Endothelial cell of umbilical vein (primary cell): ENCODE measurements at regions not wholly inside any gene's neighbourhood (a gene's known extent, or its start where the extent isn't known, plus 50 kb on each side); places are given as distances from the start of the nearest gene placed in this dataset.

Source experiments
- BruUV-seq: library from RNA; stranded (reverse); fragments of 400-500 nt; replicated peaks from 2 replicates; lab custom pipeline; 2021; lab: Mats Ljungman, UMichigan
- CTCF ChIA-PET: fragments of 300-600, 350-600 bp; sonication (Branson Sonifier 250); formaldehyde crosslinking; loops from one replicate; lab custom pipeline; 2021; ENCODE audit warnings: antibody characterized with exemption, inconsistent platforms; lab: Charles Lee
- POLR2A ChIA-PET: fragments of 300-600, 350-600 bp; sonication (Branson Sonifier 250); formaldehyde crosslinking; loops from one replicate; lab custom pipeline; 2021; ENCODE audit warnings: antibody characterized with exemption, inconsistent platforms; lab: Charles Lee
- DNase-seq: peaks from one replicate; pipeline ENCODE4 v3.0.0-alpha.2; 2011; ENCODE audit warnings: low read depth, low spot score
- FAIRE-seq: peaks from 2 replicates; lab custom pipeline; 2011; peaks lifted over from hg19 to GRCh38; lab: Jason Lieb, UNC
- H2AFZ ChIP-seq: 2 replicates; pipeline ENCODE4 v1.6.0; 2012; ENCODE audit warnings: low read depth, low read length, control low read depth, inconsistent platforms
- H3K27ac ChIP-seq: 2 replicates; pipeline ENCODE4 v1.5.1; 2011; ENCODE audit warnings: low read depth, mild to moderate bottlenecking, control low read depth, low read length, moderate library complexity; ENCODE audit not compliant: insufficient read depth
- H3K27me3 ChIP-seq, 2 experiments: 2 replicates each; pipeline versions ENCODE4 v1.6.0 to v1.6.1; 2011; ENCODE audit warnings: low read length in 2 of 2, mixed read lengths in 1 of 2; ENCODE audit not compliant: control insufficient read depth in 2 of 2, insufficient read depth in 2 of 2
- H3K36me3 ChIP-seq, 2 experiments: 2 replicates in 1 of 2; 3 replicates in 1 of 2; pipeline ENCODE4 v1.5.1; 2011; ENCODE audit warnings: low read length in 2 of 2, mild to moderate bottlenecking in 1 of 2, moderate library complexity in 1 of 2; ENCODE audit not compliant: control insufficient read depth in 2 of 2, insufficient read depth in 2 of 2; ENCODE audit errors: extremely low read depth in 1 of 2
- H3K4me1 ChIP-seq: 3 replicates; pipeline ENCODE4 v1.5.1; 2011; ENCODE audit warnings: mild to moderate bottlenecking, low read length; ENCODE audit not compliant: control insufficient read depth, insufficient read depth; ENCODE audit errors: extremely low read depth
- H3K4me2 ChIP-seq: 2 replicates; pipeline ENCODE4 v1.6.1; 2011; ENCODE audit warnings: low read length, control low read depth, mixed read lengths; ENCODE audit not compliant: insufficient read depth
- H3K4me3 ChIP-seq, 3 experiments: fragments of 200-600 bp in 1 of 3; sonication (generic), shearing (Covaris generic) in 1 of 3; replicated peaks in 1 of 3; 2 replicates each; pipeline ENCODE4 v1.5.1; 2011 to 2016; ENCODE audit warnings: control low read depth in 3 of 3, low read length in 3 of 3, mild to moderate bottlenecking in 2 of 3, inconsistent platforms in 1 of 3, low read depth in 1 of 3, moderate library complexity in 1 of 3; ENCODE audit not compliant: insufficient read depth in 1 of 3
- H3K79me2 ChIP-seq: 2 replicates; pipeline ENCODE4 v1.6.0; 2012; ENCODE audit warnings: low read length, inconsistent platforms; ENCODE audit not compliant: control insufficient read depth, insufficient read depth
- H3K9ac ChIP-seq: replicated peaks from 2 replicates; pipeline ENCODE3; 2011; ENCODE audit warnings: low read length, control low read depth; ENCODE audit not compliant: insufficient read depth; ENCODE audit errors: extremely low read depth
- H3K9me1 ChIP-seq: replicated peaks from 3 replicates; pipeline ENCODE4 v1.6.0; 2011; ENCODE audit warnings: mild to moderate bottlenecking, low read length; ENCODE audit not compliant: control insufficient read depth, insufficient read depth; ENCODE audit errors: extremely low read depth
- H3K9me3 ChIP-seq: replicated peaks from 2 replicates; pipeline ENCODE4 v1.5.1; 2012; ENCODE audit warnings: low read length, inconsistent platforms; ENCODE audit not compliant: control insufficient read depth, insufficient read depth
- H4K20me1 ChIP-seq: replicated peaks from 2 replicates; pipeline ENCODE3; 2011; ENCODE audit warnings: mild to moderate bottlenecking, low read length; ENCODE audit not compliant: control insufficient read depth, insufficient read depth; ENCODE audit errors: extremely low read depth
- EZH2 ChIP-seq: IDR thresholded peaks from 2 replicates; pipeline ENCODE4 v1.6.1; 2012; ENCODE audit warnings: borderline replicate concordance, low read depth, mild to moderate bottlenecking, moderate library complexity, low read length, inconsistent platforms; ENCODE audit not compliant: severe bottlenecking
- FOS ChIP-seq: IDR thresholded peaks from 2 replicates; pipeline ENCODE4 v1.6.1; 2011; ENCODE audit warnings: mild to moderate bottlenecking, low read length, moderate library complexity, borderline replicate concordance; ENCODE audit not compliant: insufficient read depth
- GATA2 ChIP-seq: IDR thresholded peaks from 2 replicates; pipeline ENCODE4 v1.7.0; 2011; ENCODE audit warnings: low read depth, mild to moderate bottlenecking, moderate library complexity, mixed read lengths, low read length; ENCODE audit not compliant: insufficient read length, insufficient read depth
- JUN ChIP-seq: IDR thresholded peaks from 2 replicates; pipeline ENCODE4 v1.6.1; 2011; ENCODE audit warnings: borderline replicate concordance, low read depth; ENCODE audit not compliant: insufficient read length, insufficient read depth
- MYC ChIP-seq: IDR thresholded peaks from one replicate; pipeline ENCODE4 v1.6.1; 2011; ENCODE audit warnings: mild to moderate bottlenecking, low read depth, low read length
- POLR2A ChIP-seq: IDR thresholded peaks from 2 replicates; pipeline ENCODE4 v1.6.1; 2012; ENCODE audit warnings: low read depth, mild to moderate bottlenecking, control low read depth, low read length
- POLR2AphosphoS5 ChIP-seq: IDR thresholded peaks from 2 replicates; pipeline ENCODE4 v1.6.1; 2012; ENCODE audit warnings: low read depth, mild to moderate bottlenecking, control low read depth, low read length, moderate library complexity; ENCODE audit not compliant: insufficient read depth
- dilution Hi-C: fragments of 300-500 bp; cut with MboI; formaldehyde crosslinking; loops from one replicate; pipeline ENCODE4 v1.15.0; 2019; ENCODE audit warnings: low sequenced_read_pairs; ENCODE audit not compliant: extremely low pct_ligation_motif_present
- intact Hi-C: fragments of 100-400 bp; cut with micrococcal nuclease; formaldehyde crosslinking; loops from one replicate; pipeline ENCODE4 v1.10.0; 2022
- TF ChIP-seq, protein P1 (sequence below): IDR thresholded peaks from 2 replicates; pipeline ENCODE4 v1.6.1; 2011; ENCODE audit not compliant: insufficient read depth, insufficient read length
- TF ChIP-seq, protein P2 (sequence below), 2 donors: IDR thresholded peaks; 1 replicate in 1 of 2; 2 replicates in 1 of 2; pipeline ENCODE4 v1.5.1; 2011; ENCODE audit warnings: low read length in 2 of 2, mild to moderate bottlenecking in 2 of 2, moderate library complexity in 2 of 2, control low read depth in 1 of 2, inconsistent platforms in 1 of 2, low read depth in 1 of 2; ENCODE audit not compliant: insufficient read depth in 1 of 2; ENCODE audit errors: extremely low read depth in 1 of 2

DNA sequence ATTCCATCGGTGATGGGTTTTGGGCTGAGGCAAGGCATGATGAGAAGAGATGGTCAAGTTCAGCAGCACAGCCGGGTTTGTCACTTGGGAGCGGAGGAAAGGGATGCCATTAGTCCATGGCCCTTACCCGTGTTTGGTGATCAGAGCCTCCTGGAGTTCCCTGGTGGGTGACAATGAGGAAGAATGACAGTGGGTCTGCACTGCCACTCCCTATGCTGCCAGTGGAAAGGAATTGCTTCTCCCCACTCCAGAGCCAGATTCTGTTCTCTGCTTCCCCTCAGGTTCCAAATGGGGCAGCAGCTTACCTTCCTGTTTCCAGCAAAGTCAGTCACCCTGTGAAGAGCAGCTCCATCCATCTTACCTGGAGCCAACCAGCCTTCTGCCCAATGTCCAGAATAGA is 393.1 kb downstream of the PTPRU start:
- ChIA-PET POLR2A (no interaction called here), CTCF (no interaction called here)
- Histone ChIP-seq H3K4me1 (no peaks in the 10 kb centered on the region), H3K36me3 (no peaks in the 10 kb centered on the region), H2AFZ (no peak overlapping the region), H3K9ac (no peak overlapping the region), H3K4me2 (no peak overlapping the region), H4K20me1 (no peaks in the 10 kb centered on the region), H3K9me1 (no peaks in the 10 kb centered on the region), H3K4me3 (no peak overlapping the region), H3K27ac (no peak overlapping the region), H3K79me2 (no peaks in the 10 kb centered on the region), H3K27me3 (no peaks in the 10 kb centered on the region), H3K9me3 (no peaks in the 10 kb centered on the region)
- DNase-seq (no peak), FAIRE-seq (no peak)
- BruUV-seq = no TSS peak
- intact Hi-C loops (no loop called here), dilution Hi-C loops (no loop called here)
- TF ChIP-seq JUN (no peak), MYC (no peak), POLR2AphosphoS5 (no peak), FOS (no peak), GATA2 (no peak), EZH2 (no peak), POLR2A (no peak)
- TF ChIP-seq, protein P1, sequence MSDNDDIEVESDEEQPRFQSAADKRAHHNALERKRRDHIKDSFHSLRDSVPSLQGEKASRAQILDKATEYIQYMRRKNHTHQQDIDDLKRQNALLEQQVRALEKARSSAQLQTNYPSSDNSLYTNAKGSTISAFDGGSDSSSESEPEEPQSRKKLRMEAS = no peak
- TF ChIP-seq, protein P2, sequence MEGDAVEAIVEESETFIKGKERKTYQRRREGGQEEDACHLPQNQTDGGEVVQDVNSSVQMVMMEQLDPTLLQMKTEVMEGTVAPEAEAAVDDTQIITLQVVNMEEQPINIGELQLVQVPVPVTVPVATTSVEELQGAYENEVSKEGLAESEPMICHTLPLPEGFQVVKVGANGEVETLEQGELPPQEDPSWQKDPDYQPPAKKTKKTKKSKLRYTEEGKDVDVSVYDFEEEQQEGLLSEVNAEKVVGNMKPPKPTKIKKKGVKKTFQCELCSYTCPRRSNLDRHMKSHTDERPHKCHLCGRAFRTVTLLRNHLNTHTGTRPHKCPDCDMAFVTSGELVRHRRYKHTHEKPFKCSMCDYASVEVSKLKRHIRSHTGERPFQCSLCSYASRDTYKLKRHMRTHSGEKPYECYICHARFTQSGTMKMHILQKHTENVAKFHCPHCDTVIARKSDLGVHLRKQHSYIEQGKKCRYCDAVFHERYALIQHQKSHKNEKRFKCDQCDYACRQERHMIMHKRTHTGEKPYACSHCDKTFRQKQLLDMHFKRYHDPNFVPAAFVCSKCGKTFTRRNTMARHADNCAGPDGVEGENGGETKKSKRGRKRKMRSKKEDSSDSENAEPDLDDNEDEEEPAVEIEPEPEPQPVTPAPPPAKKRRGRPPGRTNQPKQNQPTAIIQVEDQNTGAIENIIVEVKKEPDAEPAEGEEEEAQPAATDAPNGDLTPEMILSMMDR (IDR thresholded peaks at IDR 0.05; ENCODE audit: extremely low read depth in 1 of 2, insufficient read depth in 1 of 2, low read depth in 1 of 2, low read length in 2 of 2) = no peak
